ELR (cell line): ENCODE measurements at regions not wholly inside any gene's neighbourhood (a gene's known extent, or its start where the extent isn't known, plus 50 kb on each side); places are given as distances from the start of the nearest gene placed in this dataset.

Experiments used
- DNase-seq: peaks from one replicate; pipeline ENCODE4 v3.0.0-alpha.2; 2015; ENCODE audit warnings: low read depth

GRCh38 chr16:6274351-6274750, 1058.3 kb upstream of the RBFOX1 start:
- no peak for DNase-seq

DNA sequence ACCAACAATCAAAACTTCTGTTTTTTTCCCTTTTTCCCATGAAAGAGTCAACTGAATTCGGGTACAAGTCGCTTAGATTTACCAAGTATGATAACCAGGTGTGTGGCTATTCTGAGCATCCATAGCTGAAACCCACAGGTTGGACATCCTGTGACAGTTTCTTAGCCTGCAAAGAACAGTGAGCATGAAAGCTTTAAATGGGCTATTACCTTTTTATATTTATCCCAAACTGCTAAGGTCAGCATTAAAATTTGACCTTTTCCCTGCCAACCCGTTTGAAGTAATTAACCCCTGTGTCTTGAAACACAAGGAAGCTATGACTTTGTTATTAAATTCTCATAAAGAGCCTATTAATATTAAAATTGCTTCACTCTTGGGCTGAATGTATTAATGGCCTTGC, 1065.0 kb upstream of the RBFOX1 start:
- DNase-seq, result no peak

DNA sequence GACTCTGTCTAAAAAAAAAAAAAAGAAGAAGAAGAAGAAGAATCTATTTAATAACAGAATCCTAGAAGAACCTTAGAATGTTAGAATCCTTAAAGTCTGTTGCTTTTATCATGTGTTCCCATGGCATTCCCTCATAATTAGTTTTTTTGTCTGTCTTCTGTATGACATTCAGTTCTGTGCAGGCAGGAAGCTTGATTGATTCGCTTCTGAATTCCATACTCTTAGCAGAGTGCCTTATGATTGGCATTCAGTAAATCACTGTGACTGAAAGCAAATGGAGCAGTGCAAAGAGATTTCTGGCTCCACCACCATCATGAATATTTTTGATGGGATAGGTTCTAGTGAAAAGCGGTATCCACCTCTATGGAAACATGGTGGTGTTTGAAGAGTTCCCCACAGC, 1065.9 kb upstream of the RBFOX1 start:
- DNase-seq, result no peak

DNA sequence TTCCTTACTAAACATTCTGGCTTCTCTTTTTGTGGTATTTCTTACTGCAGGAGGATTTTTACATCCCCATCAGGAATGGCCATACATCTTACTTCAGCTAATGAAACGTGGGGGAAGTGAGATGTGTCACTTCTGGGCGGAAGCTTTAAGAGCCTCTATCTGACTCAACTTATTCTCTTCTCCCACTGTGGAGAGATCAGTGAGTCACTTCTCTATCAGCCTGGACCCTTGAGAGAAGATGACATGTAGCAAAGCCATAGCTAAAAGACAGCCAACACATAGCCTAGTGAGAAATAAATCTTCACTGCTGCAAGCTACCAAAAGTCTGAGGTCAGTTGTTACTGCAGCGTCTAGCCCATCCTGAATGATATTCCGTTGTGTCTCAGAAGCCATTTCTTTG, 1066.7 kb upstream of the RBFOX1 start:
- DNase-seq, result no peak

DNA sequence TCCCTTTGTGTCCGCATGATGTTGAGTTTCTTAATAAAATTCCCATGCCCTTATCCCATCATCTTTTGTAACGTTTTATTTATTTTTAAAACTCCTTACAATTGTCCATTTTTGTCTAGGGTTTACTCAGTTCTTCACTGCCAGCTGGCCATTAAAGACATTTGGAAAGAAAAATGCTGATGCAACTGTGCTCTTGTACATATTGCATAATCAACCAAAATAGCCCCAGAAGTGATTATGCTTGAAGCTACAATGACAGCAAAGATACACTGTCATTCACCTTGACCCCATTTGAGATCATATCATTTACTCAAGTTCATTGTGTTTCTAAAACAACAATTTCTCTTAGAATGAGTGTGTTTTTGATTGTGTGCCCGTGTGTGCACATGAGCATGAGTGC, 1074.6 kb upstream of the RBFOX1 start:
- DNase-seq, result no peak

- no peak for DNase-seq
These were observed 1080.1 kb upstream of the RBFOX1 start for GRCh38 chr16:6252541-6252940.

- no peak for DNase-seq
These were observed 1082.1 kb upstream of the RBFOX1 start for GRCh38 chr16:6250511-6250910.

DNA sequence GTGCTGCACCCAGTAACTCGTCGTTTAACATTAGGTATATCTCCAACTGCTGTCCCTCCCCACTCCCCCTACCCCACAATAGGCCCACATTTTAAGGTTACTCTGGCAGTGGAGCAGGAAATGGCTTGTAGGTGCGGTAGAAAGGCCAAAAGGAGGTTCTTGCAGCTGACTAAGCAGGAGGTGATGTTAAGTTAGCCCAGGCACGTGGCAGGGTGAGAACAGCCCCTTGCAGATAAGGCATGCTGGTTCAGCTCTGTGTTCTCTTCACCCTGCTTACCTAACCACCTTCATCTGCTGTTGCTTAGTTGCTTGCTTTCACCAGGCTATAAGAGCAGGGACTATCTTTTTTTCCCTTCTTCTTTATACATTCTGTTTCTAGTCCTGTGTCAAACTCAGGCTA, 1082.8 kb upstream of the RBFOX1 start:
- no peak for DNase-seq

DNA sequence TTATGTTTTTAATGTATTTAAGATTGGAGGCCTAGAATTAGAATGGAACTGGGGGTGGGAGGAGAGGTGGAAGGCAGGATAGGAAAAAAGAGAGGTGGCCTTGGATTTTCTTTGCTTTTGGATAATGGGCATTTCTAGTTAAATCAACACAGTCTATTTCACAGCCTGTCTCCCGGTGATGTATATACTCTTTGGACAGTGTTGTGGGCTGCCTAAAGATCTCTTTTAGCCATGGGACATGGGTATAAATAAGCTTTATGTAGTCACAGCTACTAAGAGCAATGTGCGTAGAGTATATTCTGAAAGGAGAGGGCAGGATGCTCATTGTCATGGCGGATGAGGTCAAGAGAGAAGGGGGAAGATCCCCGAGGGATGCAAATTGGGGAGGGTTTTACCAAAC, 1084.4 kb upstream of the RBFOX1 start:
- no peak for DNase-seq

DNA sequence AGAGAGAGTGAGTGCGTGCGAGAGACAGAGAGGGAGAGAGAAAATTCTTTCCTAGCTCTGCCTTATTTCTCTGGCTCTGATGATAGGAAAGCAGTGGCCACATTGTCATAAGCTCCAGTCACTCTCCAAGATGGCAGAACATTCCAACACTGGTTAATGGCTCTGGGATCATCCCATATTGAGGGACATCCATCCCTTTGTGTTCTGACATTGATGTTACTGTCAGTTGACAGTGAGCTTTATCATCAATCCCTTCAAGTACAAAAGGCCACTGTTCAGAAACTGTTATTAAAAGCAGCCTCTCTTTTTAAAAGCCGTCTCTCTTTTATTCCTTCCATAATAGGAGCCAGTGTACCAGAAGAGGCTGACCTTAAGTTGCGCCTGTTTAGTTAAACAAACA, 1084.9 kb upstream of the RBFOX1 start:
- DNase-seq, result no peak

DNA sequence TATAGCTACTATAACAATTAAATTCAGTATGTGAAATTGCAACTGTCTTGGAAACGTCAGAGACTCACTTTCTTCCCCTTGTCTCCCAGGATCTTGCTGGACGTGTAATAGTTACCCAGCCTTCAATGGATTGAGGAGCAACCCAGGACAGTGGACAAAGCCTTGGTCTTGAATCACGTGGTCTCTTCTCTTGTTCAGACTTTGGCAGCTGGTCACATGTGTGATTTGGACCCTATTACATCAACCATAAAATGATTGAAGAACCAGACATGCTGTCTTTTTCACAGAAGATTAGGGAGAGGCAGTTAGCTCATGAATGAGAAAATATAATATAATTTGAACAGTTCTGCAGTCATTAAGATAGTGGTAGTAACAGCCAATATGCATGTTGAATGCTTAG, 1085.5 kb upstream of the RBFOX1 start:
- DNase-seq, result no peak

- DNase-seq, result no peak
These were observed 1086.4 kb upstream of the RBFOX1 start for GRCh38 chr16:6246266-6246665.

GRCh38 chr16:6232056-6232455, 1100.6 kb upstream of the RBFOX1 start:
- no peak for DNase-seq

DNA sequence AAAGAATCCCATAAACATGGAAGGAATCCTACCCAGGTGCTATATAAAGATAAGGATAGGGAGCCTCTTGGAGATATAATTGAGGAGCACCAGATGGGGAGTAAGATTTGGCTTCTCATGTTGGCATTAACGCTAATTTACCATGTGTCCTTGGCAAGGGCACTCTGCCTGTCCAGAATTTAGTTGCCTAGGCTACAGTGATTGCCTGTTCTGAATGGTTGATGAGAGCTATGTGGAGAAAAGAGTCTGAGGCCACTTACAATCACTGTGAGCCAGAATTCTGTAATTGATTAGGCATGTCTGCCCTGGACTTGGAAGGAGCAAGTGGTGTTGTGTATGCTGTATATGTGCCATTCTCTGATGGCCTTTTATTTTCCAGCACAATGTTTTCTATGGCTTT, 1101.2 kb upstream of the RBFOX1 start:
- no peak for DNase-seq

DNA sequence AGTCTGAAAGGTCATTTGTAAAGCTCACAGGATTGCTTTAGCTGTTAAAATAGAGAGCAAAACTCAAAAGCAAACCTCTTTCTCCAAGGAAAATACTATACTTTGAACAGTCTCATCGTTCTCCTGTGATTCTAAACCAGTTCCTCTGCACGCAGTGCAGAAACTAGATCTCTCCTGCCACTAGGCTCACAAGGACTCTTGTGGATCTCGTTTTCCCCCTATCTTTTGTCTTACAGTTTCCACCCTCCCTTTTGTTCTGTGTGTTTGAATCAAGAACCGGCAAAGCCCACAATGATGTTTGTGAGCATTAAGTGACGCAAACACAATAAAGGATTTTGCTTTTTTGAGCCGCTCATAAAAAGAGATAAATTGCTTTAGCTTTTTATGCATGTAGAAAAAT, 1103.5 kb upstream of the RBFOX1 start:
- DNase-seq, result no peak

DNA sequence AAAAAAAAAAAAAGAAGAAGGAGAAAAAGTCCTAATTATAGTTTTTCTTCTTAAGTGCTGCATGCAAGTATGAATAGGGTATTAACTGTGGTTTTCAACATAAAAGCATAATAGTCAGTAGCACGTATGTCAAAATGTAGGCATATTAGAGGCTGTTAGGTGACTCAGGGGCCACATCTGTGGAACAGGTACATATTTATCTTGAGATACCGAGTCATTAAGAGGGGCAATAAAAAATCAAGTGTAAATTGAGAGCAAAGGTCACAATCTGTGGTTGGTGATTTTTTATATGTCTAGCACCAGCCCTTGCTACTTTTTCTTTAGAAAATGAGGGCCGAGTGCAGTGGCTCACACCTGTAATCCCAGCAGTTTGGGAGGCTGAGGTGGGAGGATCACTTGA, 1113.8 kb upstream of the RBFOX1 start:
- DNase-seq, result no peak

- no peak for DNase-seq
These were observed 1115.8 kb upstream of the RBFOX1 start for GRCh38 chr16:6216836-6217235.

GRCh38 chr16:6211644-6212043, 1114.0 kb upstream of the EEF2KMT start:
- DNase-seq, result no peak

GRCh38 chr16:6209355-6209930, 1111.8 kb upstream of the EEF2KMT start:
- DNase-seq, result no peak

- no peak for DNase-seq
These were observed 1110.0 kb upstream of the EEF2KMT start for GRCh38 chr16:6207580-6207979.

GRCh38 chr16:6207124-6207523, 1109.5 kb upstream of the EEF2KMT start:
- no peak for DNase-seq

- no peak for DNase-seq
These were observed 1108.5 kb upstream of the EEF2KMT start for GRCh38 chr16:6206080-6206479.

DNA sequence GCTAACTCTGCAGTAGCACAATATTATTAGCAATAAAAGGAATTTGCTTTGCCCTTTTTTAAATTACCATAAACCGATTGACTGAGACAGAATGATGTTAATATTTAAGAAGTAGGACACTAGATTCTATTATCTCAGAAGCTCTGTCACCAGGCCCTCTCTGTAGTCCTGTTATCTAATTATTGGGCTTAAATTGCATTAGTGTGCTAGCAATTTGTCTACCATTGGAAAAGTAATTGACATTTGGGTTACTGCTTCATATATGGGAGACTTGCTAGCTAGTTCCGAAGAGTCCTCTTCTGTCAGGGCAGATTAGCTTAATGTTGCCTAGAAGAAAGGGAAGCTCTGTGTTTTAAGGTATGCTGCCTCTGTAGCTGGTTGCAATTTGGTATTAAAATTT, 1107.3 kb upstream of the EEF2KMT start:
- no peak for DNase-seq

GRCh38 chr16:6200861-6201260, 1103.3 kb upstream of the EEF2KMT start:
- DNase-seq, result no peak

DNA sequence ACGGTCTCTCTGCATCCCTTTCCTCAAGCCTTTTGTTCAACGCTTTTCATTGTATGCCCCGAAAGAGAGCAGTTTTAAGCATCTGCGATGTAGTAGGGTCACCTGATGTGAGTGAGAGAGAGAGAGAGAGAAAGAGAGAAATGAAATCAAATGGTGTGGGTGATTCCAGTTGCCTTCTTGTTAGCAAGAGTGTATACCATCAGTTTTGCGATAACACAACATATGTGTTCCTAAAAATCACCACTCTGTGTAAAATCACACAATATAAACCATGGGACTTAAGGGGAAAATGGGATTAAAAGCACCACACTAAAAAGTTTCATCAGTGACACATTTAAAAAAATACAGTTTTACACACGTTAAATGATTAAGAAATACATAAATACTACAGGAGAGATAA, 1102.7 kb upstream of the EEF2KMT start:
- no peak for DNase-seq
